MG63 (cell line): ENCODE measurements at regions not wholly inside any gene's neighbourhood (a gene's known extent, or its start where the extent isn't known, plus 50 kb on each side); places are given as distances from the start of the nearest gene placed in this dataset.

Source experiments
- DNase-seq: peaks from one replicate; pipeline ENCODE4 v3.0.0-alpha.2; 2020
- H3K27me3 ChIP-seq: fragments of 250-450 bp; sonication (Bioruptor Pico); 2 replicates; pipeline ENCODE4 v1.5.1; 2020; ENCODE audit warnings: mild to moderate bottlenecking, moderate library complexity
- H3K36me3 ChIP-seq: fragments of 250-450 bp; sonication (Bioruptor Pico); 2 replicates; pipeline ENCODE4 v1.5.1; 2020; ENCODE audit warnings: mild to moderate bottlenecking, moderate library complexity
- H3K4me3 ChIP-seq: fragments of 250-450 bp; sonication (Bioruptor Pico); 2 replicates; pipeline ENCODE4 v1.5.1; 2020; ENCODE audit warnings: mild to moderate bottlenecking, moderate library complexity
- H3K9me3 ChIP-seq: fragments of 250-450 bp; sonication (Bioruptor Pico); 2 replicates; pipeline ENCODE4 v1.5.1; 2020; ENCODE audit warnings: mild to moderate bottlenecking, moderate library complexity

DNA sequence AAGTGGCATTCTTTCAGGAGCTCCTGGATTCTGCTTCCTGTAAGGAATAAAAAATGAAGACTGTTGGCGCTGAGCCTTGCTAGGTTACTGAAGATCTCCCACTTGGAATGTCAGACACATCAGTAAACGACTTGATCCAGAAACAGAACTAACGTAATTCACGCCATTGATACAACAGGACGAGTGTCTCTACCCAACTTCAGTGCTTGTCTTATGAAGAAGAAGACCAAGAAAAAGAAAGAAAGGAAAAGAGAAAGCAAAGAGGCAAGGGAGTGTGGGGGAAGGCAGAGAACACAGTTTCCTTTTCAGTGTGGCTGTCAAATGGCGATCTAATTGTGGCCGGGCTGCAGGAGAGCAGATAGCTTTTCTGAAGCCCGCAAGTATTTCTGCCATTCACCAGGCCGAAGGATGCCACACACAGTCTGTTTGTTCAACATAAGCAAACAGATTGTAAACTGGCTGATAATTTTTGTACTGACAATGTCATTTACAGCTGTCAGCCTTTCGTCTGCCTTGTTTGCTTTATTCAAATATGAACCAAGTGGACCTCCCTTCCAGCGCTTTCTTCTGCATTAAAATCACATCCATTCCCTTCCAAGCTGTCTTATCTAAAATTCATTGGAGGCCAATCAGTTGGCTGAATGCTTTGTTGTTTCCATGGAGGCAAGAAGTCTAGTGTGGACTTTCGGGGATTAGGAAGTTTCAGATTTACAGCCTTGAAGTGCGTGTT lies 180.6 kb downstream of the FOXA2 start:
- DNase-seq: no peak
- Histone ChIP-seq H3K9me3 (no peaks in the 10 kb centered on the region), H3K4me3 (no peak overlapping the region)

DNA sequence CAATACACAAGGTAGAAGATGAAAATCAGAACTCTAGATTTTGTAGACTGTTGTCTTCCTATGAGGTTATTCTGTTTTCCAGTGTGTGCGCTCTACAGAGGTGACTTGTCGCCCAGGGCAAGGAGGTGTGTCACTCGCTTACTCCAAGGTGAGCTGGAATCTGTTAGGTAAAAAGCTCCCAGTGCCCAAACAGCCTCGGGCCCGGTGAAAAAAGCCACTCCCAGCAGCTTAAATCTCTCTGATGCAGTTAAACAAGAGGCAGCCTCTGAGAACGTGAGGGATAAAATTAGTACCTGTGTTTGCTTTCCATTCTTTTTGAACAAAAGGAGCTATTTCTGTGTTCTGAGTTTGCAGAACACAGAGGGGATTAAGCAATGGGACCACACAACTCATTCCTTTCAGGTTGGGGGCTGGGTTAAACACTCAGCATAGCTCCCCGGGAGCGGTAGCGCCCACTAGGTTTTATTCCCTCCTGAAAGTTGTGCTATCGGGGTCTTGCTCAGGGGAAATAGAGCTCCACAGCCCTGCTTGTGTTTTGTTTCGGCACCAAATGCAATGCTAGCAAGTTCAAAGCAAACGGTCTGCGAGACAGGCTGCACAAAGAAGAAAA lies 181.2 kb downstream of the FOXA2 start:
- Histone ChIP-seq H3K4me3 (no peak overlapping the region), H3K27me3 (no peaks in the 10 kb centered on the region), H3K9me3 (no peaks in the 10 kb centered on the region), H3K36me3 (no peaks in the 10 kb centered on the region)
- no peak for DNase-seq

More for the DNA sequence above, 180.6 kb downstream of the FOXA2 start:
- Histone ChIP-seq H3K36me3 (no peaks in the 10 kb centered on the region), H3K27me3 (no peaks in the 10 kb centered on the region)

DNA sequence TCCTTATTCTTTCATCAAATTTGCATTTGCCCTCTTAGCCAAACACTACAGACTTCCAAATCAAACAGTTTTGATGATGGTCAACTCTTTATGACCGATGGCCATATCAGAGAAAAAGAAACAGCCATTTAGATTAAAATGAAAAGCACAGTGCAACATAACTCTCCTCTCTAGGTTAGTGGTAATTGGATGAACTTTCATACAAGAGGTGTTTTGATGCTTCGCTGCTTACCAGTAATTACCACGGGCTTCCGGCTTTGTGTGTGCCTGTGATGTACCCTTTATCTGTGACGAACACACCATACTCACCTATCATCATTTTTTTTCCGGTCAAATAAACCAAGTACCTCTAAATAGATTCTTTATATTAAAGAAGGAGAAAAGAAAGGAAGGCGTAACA lies 181.8 kb downstream of the FOXA2 start:
- no peak overlapping the region for H3K4me3 ChIP-seq
- H3K27me3 ChIP-seq: no peaks in the 10 kb centered on the region
- no peaks in the 10 kb centered on the region for H3K36me3 ChIP-seq
- no peak for DNase-seq
- H3K9me3 ChIP-seq: no peaks in the 10 kb centered on the region

DNA sequence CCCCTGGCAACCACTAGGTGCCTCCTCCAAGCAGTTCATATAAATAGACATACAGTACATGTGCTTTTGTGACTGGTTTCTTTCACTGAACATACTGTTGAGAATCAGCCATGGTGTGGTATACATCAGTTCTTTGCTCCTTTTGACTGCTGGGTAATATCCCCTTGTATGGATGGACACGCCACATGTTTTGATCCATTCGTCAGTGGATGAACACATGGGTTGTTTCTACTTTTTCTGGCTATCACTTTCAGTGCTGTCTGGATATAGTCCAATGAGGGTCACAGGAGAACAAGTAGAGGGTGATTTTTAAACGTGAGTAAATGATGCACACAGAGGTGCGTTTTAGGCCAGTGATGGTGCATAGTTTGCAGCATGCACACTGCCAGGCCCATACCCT lies 183.9 kb downstream of the FOXA2 start:
- Histone ChIP-seq H3K4me3 (no peak overlapping the region), H3K36me3 (no peaks in the 10 kb centered on the region), H3K9me3 (no peaks in the 10 kb centered on the region), H3K27me3 (no peaks in the 10 kb centered on the region)
- DNase-seq: no peak

DNA sequence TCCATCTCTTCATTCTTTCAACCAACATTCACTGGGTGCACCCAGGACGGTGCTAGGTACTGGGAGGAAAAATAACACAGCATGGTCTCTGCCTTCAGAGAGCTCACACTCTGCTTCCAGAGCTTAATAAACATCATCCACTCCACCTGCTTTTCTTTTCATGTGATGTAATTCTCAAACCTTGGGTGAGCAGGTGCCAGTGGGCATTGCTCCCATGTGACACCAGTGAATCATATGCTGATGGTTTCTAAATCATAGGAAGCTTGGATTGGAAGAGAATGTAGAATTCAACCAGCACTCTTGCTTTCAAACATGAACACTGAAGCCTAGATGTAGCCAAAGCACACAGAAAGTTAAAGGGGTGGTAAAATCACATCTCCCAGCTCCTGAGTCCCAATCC lies 189.8 kb downstream of the FOXA2 start:
- Histone ChIP-seq H3K27me3 (no peaks in the 10 kb centered on the region), H3K9me3 (no peaks in the 10 kb centered on the region), H3K36me3 (no peaks in the 10 kb centered on the region), H3K4me3 (no peak overlapping the region)
- no peak for DNase-seq

DNA sequence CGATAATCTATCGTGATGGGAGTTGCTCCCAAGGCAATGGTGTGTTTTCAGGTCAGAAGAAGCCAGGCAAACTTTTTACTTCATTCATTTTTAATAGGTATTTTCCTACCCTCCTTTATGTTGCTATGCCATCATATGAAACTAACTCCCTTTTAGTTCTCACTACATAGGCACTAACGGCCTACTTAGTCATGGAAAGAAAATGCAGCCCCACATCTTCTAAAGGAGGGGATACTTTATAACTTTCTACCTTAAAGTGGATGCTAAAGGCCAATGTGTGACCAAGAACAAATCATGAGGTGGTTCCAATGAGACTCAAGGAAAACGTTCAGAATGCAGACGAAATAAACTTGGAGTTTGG lies 193.8 kb downstream of the FOXA2 start:
- Histone ChIP-seq H3K4me3 (no peak overlapping the region), H3K27me3 (no peaks in the 10 kb centered on the region), H3K36me3 (no peaks in the 10 kb centered on the region), H3K9me3 (no peaks in the 10 kb centered on the region)
- DNase-seq: no peak

DNA sequence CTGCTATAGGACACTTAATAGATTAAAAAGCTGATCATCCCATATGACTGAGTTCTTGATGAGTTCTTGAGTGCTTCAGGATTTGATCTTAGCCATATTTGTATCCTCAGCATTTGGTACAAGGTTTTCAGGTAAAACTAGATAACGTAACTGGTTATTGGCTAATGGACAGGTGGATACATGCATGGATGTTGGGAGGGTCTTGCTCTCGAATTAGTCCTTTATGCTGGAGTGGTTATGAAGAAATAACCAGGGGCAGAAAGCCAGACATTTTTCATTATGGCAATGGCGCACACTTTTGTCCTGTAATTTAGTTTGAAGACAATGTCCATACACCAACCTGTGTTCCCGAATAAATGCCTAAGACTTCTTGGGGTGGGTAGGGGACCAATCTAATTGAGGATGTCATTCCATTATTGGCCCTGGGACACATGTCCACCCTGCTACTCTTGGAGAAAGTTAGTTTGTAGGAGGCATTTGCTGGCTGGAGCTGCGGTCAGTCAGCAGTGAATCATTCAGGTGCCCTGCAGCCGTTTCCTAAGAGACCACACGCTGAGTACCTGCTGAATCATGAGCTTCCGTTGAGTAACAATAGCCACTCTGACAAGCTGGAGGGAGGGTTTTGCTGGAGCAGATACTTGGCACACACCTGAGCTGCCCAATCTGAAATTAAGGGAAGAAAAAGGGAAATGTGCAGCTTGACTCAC lies 194.4 kb downstream of the FOXA2 start:
- H3K36me3 ChIP-seq: no peaks in the 10 kb centered on the region
- H3K27me3 ChIP-seq: no peaks in the 10 kb centered on the region
- no peaks in the 10 kb centered on the region for H3K9me3 ChIP-seq
- peak; percentile 60 for DNase-seq
- no peak overlapping the region for H3K4me3 ChIP-seq

DNA sequence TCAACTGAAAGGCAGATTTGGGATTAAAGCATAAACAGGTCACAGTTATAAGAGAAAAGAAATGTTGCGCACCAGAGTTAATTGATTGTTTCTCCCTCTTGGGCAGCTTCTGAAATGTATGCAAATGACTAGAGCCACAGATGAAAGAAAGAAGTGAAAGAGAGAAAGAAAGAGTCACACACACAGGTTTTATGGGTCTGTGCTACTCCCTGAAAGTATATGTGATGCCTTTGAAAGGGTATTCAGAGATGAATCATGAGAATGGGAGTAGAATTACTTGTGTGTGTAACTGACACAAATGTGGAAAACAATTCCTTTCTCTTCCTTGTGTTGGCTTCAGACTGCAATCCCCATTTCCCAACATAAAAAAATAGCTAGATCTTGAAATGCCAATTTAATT lies 196.9 kb downstream of the FOXA2 start:
- H3K27me3 ChIP-seq: no peaks in the 10 kb centered on the region
- no peaks in the 10 kb centered on the region for H3K9me3 ChIP-seq
- H3K36me3 ChIP-seq: no peaks in the 10 kb centered on the region
- DNase-seq: no peak
- H3K4me3 ChIP-seq: no peak overlapping the region

DNA sequence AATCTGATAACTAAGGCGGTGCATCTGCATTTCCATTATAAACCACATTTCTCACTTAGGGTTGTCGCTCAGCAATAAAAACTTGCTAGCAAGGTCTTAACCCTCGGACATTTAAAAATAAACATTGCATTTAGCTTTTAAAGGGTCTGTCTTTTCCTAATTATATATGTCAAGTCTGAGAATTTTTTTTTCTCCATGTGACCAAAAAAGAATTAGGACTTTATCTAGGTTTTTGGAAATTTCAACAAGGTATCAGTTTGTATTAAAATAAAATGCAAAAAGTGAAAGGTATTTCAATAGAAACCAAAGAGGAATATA lies 198.1 kb downstream of the FOXA2 start:
- Histone ChIP-seq H3K9me3 (no peaks in the 10 kb centered on the region), H3K36me3 (no peaks in the 10 kb centered on the region)
- no peak for DNase-seq

DNA sequence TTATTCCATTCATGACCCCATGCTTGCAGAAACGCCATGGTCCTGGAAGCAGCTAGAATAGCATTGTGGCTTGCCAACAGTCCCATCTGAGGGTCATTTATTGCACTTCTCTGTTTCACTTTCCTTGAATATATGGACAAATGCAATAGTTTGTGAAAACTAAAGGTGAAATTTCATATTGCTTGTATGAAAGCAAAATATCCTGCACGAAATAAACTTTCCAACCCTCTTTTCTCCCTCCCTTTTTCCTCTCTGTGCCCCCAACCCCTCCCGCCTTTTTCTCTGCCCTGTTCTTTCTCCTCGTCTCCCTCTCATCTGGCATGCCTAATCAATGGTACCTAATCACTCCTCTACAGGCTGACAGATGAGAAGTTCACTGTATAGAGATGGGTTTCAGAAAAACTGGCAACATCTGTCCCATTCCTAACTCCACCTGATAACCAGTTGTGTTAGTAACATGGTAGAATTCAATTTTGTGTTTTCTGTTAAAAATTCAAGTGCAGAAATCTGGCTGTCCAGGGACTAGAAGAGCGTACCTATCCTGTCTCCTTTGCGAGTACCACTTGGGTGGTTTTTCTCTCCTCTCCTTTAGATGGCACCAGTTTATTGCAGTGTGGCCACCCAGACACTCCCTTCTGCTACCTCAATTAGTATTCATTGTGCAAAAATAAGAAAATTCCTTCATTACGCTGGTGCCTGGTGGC lies 198.6 kb downstream of the FOXA2 start:
- Histone ChIP-seq H3K9me3 (no peaks in the 10 kb centered on the region), H3K4me3 (no peak overlapping the region), H3K27me3 (no peaks in the 10 kb centered on the region), H3K36me3 (no peaks in the 10 kb centered on the region)
- DNase-seq: no peak

More for the DNA sequence above, 198.1 kb downstream of the FOXA2 start:
- Histone ChIP-seq H3K27me3 (no peaks in the 10 kb centered on the region), H3K4me3 (no peak overlapping the region)

DNA sequence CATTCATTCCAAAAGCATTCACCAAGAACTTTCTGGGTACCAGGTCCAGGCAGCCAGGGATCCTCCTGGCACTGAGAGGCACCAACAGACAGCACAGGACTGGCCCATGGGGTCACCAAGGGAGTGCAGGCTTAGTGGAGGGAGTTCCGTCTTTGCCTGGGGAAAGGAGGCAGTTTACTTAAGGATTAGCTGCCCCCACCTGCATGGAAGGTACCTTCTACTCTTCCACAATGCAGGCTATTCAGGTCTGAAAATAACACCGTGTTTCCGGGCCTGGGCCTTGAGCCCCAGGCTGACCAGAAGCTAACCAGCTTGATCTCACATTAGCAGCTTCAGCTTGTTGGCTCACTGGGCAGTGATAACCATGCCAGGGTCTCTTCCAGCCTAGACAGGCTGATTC lies 199.4 kb downstream of the FOXA2 start:
- no peak overlapping the region for H3K4me3 ChIP-seq
- no peaks in the 10 kb centered on the region for H3K36me3 ChIP-seq
- H3K27me3 ChIP-seq: no peaks in the 10 kb centered on the region
- no peak for DNase-seq
- H3K9me3 ChIP-seq: no peaks in the 10 kb centered on the region

DNA sequence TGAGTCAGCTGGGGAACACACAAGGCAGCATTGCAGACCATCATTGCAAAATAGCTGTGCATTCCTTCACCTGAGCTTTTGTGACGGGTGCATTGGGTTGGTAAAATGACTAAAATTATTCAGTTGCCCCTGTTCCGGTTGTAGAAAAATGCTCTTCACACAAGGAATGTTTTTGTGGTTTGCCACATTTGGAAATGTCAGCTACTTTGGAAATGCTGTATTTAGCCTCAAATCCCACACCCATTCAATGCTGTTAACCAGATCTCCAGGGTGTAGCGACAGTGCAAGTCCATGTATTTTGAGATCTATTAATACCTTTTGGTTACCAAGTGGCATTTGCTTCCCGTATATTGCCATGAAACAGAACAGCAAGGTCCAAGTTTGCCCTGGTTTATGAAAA lies 201.2 kb downstream of the FOXA2 start:
- Histone ChIP-seq H3K27me3 (no peaks in the 10 kb centered on the region), H3K36me3 (no peaks in the 10 kb centered on the region), H3K4me3 (no peak overlapping the region), H3K9me3 (no peaks in the 10 kb centered on the region)
- DNase-seq: no peak

DNA sequence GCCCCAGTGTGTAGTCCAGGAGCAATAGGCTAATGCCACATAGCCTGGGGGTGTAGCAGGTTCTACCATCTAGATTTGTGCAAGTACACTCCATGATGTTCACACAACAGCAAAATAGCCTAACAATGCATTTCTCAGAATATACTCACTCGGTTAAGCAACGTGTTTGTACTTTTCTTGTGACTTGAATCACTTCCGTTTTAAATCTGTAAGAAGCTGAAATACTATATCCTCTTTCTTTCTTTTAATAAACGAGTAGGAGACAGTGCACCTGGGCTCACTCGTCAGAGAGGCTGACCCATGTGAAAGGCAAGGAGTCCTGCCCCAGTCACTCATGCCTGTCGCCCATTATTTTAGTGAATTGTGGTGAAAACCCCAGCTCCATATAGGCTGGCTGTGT lies 201.6 kb downstream of the FOXA2 start:
- no peak for DNase-seq
- Histone ChIP-seq H3K9me3 (no peaks in the 10 kb centered on the region), H3K27me3 (no peaks in the 10 kb centered on the region), H3K36me3 (no peaks in the 10 kb centered on the region), H3K4me3 (no peak overlapping the region)

DNA sequence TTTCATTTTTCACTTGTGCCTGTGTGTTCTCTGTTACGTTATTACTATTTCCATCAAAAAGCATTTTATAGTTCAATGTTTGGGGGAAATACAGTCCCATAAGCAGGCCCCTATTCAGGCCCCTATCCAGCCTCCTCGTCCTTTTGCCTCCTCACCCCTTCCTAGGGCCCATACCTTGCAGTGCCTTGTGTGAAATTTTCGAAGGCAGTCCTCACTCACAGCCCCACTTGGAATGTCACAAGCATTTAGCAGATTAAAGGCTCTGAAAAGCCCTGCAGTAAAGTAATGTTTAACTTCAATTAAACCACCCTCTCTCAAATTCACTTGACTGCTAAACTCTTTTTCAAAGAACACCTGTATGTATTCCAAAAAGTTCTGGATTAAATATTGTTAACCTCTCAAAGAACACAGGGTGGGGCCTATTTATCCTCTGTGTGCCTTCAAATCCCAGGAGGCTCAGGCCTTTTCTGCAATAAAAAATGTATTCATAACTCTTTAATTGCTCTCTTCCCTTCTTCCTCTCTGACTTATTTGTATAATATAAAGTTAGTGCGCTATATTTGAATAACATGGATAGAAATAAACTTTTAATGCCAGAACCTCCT lies 202.5 kb downstream of the FOXA2 start:
- Histone ChIP-seq H3K9me3 (no peaks in the 10 kb centered on the region), H3K36me3 (no peaks in the 10 kb centered on the region), H3K4me3 (no peak overlapping the region), H3K27me3 (no peaks in the 10 kb centered on the region)
- no peak for DNase-seq

DNA sequence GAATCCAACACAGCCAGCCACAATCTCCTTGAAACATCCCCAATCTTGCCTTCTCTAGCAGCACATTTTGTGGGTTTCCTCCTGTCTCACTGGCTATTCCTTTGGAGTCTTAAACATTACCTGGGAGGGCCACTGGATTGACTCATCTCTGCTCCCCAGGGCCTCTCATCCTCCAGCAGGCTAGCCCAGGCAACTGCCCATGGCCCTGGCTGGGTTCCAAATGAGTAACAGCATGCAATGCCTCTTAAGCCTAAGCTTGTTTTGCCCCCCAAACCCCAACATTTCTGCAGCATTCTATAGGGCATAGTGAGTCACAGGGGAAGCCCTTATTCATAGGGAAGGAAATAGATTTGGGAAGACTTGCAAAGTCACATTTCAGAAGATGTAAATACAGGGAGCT lies 204.9 kb downstream of the FOXA2 start:
- Histone ChIP-seq H3K9me3 (no peaks in the 10 kb centered on the region), H3K27me3 (no peaks in the 10 kb centered on the region), H3K36me3 (no peaks in the 10 kb centered on the region), H3K4me3 (no peak overlapping the region)
- peak; percentile 79 for DNase-seq

DNA sequence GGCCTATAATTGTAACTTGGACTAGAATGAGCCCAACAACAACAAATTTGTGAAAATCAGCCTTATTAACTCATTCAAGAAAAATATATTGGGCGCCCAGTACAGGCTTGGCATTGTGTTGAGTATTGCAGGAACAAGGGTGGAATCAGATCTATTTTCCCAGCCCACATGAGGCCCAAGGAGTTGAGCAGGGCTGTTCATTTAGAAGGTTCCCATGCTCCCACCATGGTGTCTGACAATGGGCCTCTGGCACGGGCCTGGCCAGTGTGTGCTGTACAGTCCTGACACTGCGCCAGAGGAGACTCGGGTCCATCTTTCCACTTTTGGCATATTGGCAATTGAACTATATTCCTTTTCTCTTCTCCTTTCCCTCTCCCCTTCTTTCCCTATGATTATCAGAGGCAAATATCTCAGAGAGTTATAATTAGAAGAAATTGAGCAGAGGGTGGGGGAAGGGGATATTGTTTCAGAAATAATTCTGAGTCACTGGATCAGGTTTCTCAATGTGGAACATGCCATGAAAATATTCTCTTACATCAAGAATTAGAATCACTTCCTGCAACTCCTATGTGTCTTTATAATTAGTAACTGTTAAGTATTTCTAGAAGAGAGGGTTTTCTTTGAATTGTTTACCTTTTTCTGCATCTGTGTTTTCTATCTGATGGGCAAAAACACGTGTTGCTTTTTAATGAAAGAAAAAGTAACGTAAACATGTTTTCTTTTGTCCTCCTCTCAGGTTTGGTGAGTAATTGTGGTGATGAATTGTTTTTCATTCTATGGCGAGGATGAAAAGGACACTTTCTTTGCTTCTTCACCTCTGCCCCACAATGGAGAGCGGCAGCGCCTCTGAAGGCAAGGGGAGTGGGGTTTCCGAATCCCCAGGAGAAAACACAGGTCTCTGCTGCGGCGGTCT lies 209.4 kb downstream of the FOXA2 start:
- Histone ChIP-seq H3K27me3 (no peaks in the 10 kb centered on the region), H3K36me3 (no peaks in the 10 kb centered on the region), H3K9me3 (no peaks in the 10 kb centered on the region), H3K4me3 (no peak overlapping the region)
- DNase-seq: no peak
